MM.1S (cell line): ENCODE measurements at regions not wholly inside any gene's neighbourhood (a gene's known extent, or its start where the extent isn't known, plus 50 kb on each side); places are given as distances from the start of the nearest gene placed in this dataset.

Experiments used
- DNase-seq: peaks from one replicate; pipeline ENCODE4 v3.0.0-alpha.2; 2015
- H2AFZ ChIP-seq: fragments of 300-600 bp; sonication (generic); 2 replicates; pipeline ENCODE4 v1.6.0; 2016; ENCODE audit warnings: antibody characterized with exemption, low read length
- H3F3A ChIP-seq: fragments of 300-600 bp; sonication (generic); 2 replicates; pipeline ENCODE4 v1.6.1; 2016; ENCODE audit warnings: mild to moderate bottlenecking, antibody characterized with exemption, low read length, moderate library complexity, mixed read lengths; ENCODE audit not compliant: insufficient read depth
- H3K27ac ChIP-seq: fragments of 300-600 bp; sonication (generic); 2 replicates; pipeline ENCODE4 v1.5.1; 2016; ENCODE audit warnings: mild to moderate bottlenecking, low read length
- H3K27me3 ChIP-seq: fragments of 300-600 bp; sonication (generic); replicated peaks from 2 replicates; pipeline ENCODE4 v1.6.0; 2016; ENCODE audit warnings: low read length; ENCODE audit not compliant: insufficient read depth
- H3K36me3 ChIP-seq: fragments of 300-600 bp; sonication (generic); replicated peaks from 2 replicates; pipeline ENCODE4 v1.6.1; 2016; ENCODE audit warnings: mild to moderate bottlenecking, low read length, mixed read lengths; ENCODE audit not compliant: insufficient read depth
- H3K4me1 ChIP-seq: fragments of 300-600 bp; sonication (generic); 2 replicates; pipeline ENCODE4 v1.6.1; 2016; ENCODE audit warnings: low read length, mixed read lengths
- H3K4me2 ChIP-seq: fragments of 300-600 bp; sonication (generic); 2 replicates; pipeline ENCODE4 v1.6.0; 2016; ENCODE audit warnings: low read depth, low read length
- H3K4me3 ChIP-seq: fragments of 300-600 bp; sonication (generic); 2 replicates; pipeline ENCODE4 v1.5.1; 2016; ENCODE audit warnings: low read length, mixed read lengths
- H3K79me2 ChIP-seq: fragments of 300-600 bp; sonication (generic); 2 replicates; pipeline ENCODE4 v1.6.1; 2016; ENCODE audit warnings: mixed run types, low read length, mixed read lengths
- H3K9ac ChIP-seq: fragments of 300-600 bp; sonication (generic); 2 replicates; pipeline ENCODE4 v1.6.1; 2016; ENCODE audit warnings: low read length, mixed read lengths
- H3K9me2 ChIP-seq: fragments of 300-600 bp; sonication (generic); replicated peaks from 2 replicates; pipeline ENCODE4 v1.6.1; 2016; ENCODE audit warnings: mild to moderate bottlenecking, low read length, mixed read lengths; ENCODE audit not compliant: insufficient read depth
- H3K9me3 ChIP-seq: fragments of 300-600 bp; sonication (generic); replicated peaks from 2 replicates; pipeline ENCODE4 v1.6.1; 2016; ENCODE audit warnings: mild to moderate bottlenecking, low read length, mixed read lengths; ENCODE audit not compliant: insufficient read depth
- H4K20me1 ChIP-seq: fragments of 300-600 bp; sonication (generic); 2 replicates; pipeline ENCODE4 v1.6.1; 2016; ENCODE audit warnings: mild to moderate bottlenecking, low read length, moderate library complexity, mixed read lengths; ENCODE audit not compliant: insufficient read depth
- CTCF ChIP-seq: fragments of 300-600 bp; sonication (generic); IDR thresholded peaks from 2 replicates; pipeline ENCODE4 v1.5.1; 2016; ENCODE audit warnings: antibody characterized with exemption, low read length, mixed read lengths
- EZH2 ChIP-seq: fragments of 300-600 bp; sonication (generic); optimal IDR thresholded peaks from 2 replicates; pipeline ENCODE3; 2017; ENCODE audit warnings: low read depth, mild to moderate bottlenecking, antibody characterized with exemption, low read length, mixed read lengths
- EZH2phosphoT487 ChIP-seq: fragments of 300-600 bp; sonication (generic); IDR thresholded peaks from 2 replicates; pipeline ENCODE4 v1.6.1; 2018; ENCODE audit warnings: antibody characterized with exemption, low read length

GRCh38 chrX:518319-518718, 112.3 kb upstream of the SHOX start:
- Histone ChIP-seq H3K9me3 (no peaks in the 10 kb centered on the region), H3K27ac (no peak overlapping the region), H4K20me1 (no peaks in the 10 kb centered on the region), H3K79me2 (no peaks in the 10 kb centered on the region), H3K9ac (no peak overlapping the region), H3F3A (no peaks in the 10 kb centered on the region), H2AFZ (no peak overlapping the region), H3K4me1 (no peaks in the 10 kb centered on the region), H3K27me3 (0 out of 2 replicates have a peak, but pooled peaks cover 3% of the 10 kb centered on the region), H3K4me2 (no peak overlapping the region), H3K9me2 (no peaks in the 10 kb centered on the region), H3K4me3 (no peak overlapping the region), H3K36me3 (no peaks in the 10 kb centered on the region)
- DNase-seq, result no peak
- no peak for TF ChIP-seq EZH2
- TF ChIP-seq EZH2phosphoT487, result no peak
- no peak for TF ChIP-seq CTCF

- H3K4me2 ChIP-seq, result no peak overlapping the region
- no peak for DNase-seq
Measured at GRCh38 chrX:519741-520140, 110.8 kb upstream of the SHOX start.

DNA sequence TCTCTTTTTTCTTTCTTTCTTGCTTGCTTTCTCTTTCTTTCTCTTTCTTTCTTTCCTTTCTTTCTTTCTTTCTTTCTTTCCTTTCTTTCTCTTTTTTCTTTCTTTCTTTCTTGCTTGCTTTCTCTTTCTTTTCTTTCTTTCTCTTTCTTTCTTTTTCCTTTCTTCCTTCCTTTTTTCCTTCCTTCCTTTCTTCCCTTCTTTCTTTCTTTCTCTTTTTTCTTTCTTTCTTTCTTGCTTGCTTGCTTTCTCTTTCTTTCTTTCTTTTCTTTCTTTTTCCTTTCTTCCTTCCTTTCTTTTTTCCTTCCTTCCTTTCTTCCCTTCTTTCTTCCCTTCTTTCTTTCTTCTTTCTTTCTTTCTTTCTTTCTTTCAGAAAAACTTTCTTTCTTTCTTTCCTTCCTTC, 108.1 kb upstream of the SHOX start:
- H2AFZ ChIP-seq, result no peak overlapping the region
- H3K9me3 ChIP-seq, result no peaks in the 10 kb centered on the region
- H3K9ac ChIP-seq, result no peak overlapping the region
- H3K4me1 ChIP-seq, result no peaks in the 10 kb centered on the region
- no peak for TF ChIP-seq EZH2
- TF ChIP-seq EZH2phosphoT487, result no peak
- TF ChIP-seq CTCF, result no peak
- no peak overlapping the region for H3K4me2 ChIP-seq
- no peaks in the 10 kb centered on the region for H3K79me2 ChIP-seq
- H4K20me1 ChIP-seq, result no peaks in the 10 kb centered on the region
- no peak overlapping the region for H3K27ac ChIP-seq
- H3K4me3 ChIP-seq, result no peak overlapping the region
- no peaks in the 10 kb centered on the region for H3K9me2 ChIP-seq
- DNase-seq, result no peak
- H3F3A ChIP-seq, result no peaks in the 10 kb centered on the region
- no peaks in the 10 kb centered on the region for H3K36me3 ChIP-seq
- 0 out of 2 replicates have a peak, but pooled peaks cover 3% of the 10 kb centered on the region for H3K27me3 ChIP-seq

More at GRCh38 chrX:519741-520140, 110.8 kb upstream of the SHOX start:
- no peaks in the 10 kb centered on the region for H3K79me2 ChIP-seq
- H3K27ac ChIP-seq, result no peak overlapping the region
- TF ChIP-seq EZH2phosphoT487 (no peak), CTCF (no peak), EZH2 (no peak)
- no peak overlapping the region for H2AFZ ChIP-seq
- H3K9me3 ChIP-seq, result no peaks in the 10 kb centered on the region
- H3F3A ChIP-seq, result no peaks in the 10 kb centered on the region
- H3K9ac ChIP-seq, result no peak overlapping the region
- H3K4me1 ChIP-seq, result no peaks in the 10 kb centered on the region
- H3K9me2 ChIP-seq, result no peaks in the 10 kb centered on the region
- H4K20me1 ChIP-seq, result no peaks in the 10 kb centered on the region
- H3K4me3 ChIP-seq, result no peak overlapping the region
- H3K36me3 ChIP-seq, result no peaks in the 10 kb centered on the region
- 0 out of 2 replicates have a peak, but pooled peaks cover 3% of the 10 kb centered on the region for H3K27me3 ChIP-seq
